Vagina (tissue), 2 donors: ENCODE measurements at regions not wholly inside any gene's neighbourhood (a gene's known extent, or its start where the extent isn't known, plus 50 kb on each side); places are given as distances from the start of the nearest gene placed in this dataset.

Source experiments
- POLR2A ChIP-seq, 2 donors: fragments of 450-650 bp; IDR thresholded peaks; one replicate each; pipeline ENCODE4 v1.6.1; 2017; ENCODE audit warnings: antibody characterized with exemption in 2 of 2, mild to moderate bottlenecking in 2 of 2, moderate library complexity in 2 of 2
- POLR2AphosphoS5 ChIP-seq, 2 donors: sonication (generic); formaldehyde crosslinking; IDR thresholded peaks; one replicate each; pipeline ENCODE4 v1.9.0; 2017; ENCODE audit warnings: antibody characterized with exemption in 2 of 2, mild to moderate bottlenecking in 2 of 2, low read depth in 1 of 2; ENCODE audit not compliant: insufficient read depth in 1 of 2
- TF ChIP-seq, protein P1 (sequence below), 3 experiments: fragments of 450-650 bp in 2 of 3; fragments of 200-600 bp in 1 of 3; sonication (generic) in 1 of 3; IDR thresholded peaks; one replicate each; pipeline ENCODE4 v1.5.1; 2017 to 2019; ENCODE audit warnings: antibody characterized with exemption in 3 of 3, mild to moderate bottlenecking in 2 of 3, moderate library complexity in 2 of 3

DNA sequence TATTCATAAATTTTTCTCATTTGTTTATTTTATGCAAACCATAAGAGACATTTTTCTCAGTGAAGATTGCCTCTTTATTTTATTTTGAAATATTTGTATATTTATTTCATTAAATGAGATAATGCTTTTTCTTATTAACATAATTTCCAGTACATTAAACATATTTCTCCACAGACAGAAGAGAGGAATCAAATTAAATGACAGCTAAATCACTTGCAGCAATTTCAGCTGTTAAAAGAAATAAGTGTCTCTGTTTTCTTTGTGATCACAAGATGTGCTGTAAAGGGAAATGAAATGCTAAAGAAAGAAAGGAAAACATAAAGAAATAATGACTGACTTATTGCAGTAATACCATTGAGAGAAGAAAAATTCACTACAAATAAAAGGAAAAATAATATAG is 414.0 kb upstream of the FANCL start:
- no peak for TF ChIP-seq POLR2A (IDR thresholded peaks at IDR 0.05)
- TF ChIP-seq, protein P1, sequence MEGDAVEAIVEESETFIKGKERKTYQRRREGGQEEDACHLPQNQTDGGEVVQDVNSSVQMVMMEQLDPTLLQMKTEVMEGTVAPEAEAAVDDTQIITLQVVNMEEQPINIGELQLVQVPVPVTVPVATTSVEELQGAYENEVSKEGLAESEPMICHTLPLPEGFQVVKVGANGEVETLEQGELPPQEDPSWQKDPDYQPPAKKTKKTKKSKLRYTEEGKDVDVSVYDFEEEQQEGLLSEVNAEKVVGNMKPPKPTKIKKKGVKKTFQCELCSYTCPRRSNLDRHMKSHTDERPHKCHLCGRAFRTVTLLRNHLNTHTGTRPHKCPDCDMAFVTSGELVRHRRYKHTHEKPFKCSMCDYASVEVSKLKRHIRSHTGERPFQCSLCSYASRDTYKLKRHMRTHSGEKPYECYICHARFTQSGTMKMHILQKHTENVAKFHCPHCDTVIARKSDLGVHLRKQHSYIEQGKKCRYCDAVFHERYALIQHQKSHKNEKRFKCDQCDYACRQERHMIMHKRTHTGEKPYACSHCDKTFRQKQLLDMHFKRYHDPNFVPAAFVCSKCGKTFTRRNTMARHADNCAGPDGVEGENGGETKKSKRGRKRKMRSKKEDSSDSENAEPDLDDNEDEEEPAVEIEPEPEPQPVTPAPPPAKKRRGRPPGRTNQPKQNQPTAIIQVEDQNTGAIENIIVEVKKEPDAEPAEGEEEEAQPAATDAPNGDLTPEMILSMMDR (IDR thresholded peaks at IDR 0.05), result no peak
- TF ChIP-seq POLR2AphosphoS5 (IDR thresholded peaks at IDR 0.05; ENCODE audit: insufficient read depth in 1 of 2, low read depth in 1 of 2), result no peak
